Mucosa of descending colon (tissue), 3 donors: ENCODE measurements at regions not wholly inside any gene's neighbourhood (a gene's known extent, or its start where the extent isn't known, plus 50 kb on each side); places are given as distances from the start of the nearest gene placed in this dataset.

Experiments
- ATAC-seq: fragments of 200-7000 bp; cut with Tn5 transposase; one replicate; pipeline ENCODE4 v1.9.1; 2020; ENCODE audit warnings: mild to moderate bottlenecking, moderate library complexity
- DNase-seq, 3 donors: peaks; one replicate each; pipeline ENCODE4 v3.0.0-alpha.2; 2020
- H3K36me3 ChIP-seq: fragments of 200-600 bp; one replicate; pipeline ENCODE4 v1.8.0; 2021; ENCODE audit warnings: low read depth, mild to moderate bottlenecking
- H3K4me1 ChIP-seq: fragments of 200-600 bp; one replicate; pipeline ENCODE4 v1.8.0; 2021; ENCODE audit warnings: low read depth, mild to moderate bottlenecking
- H3K4me3 ChIP-seq: fragments of 200-600 bp; one replicate; pipeline ENCODE4 v1.8.0; 2021; ENCODE audit warnings: mild to moderate bottlenecking
- H3K9me3 ChIP-seq: fragments of 200-600 bp; one replicate; pipeline ENCODE4 v1.8.0; 2021; ENCODE audit warnings: mild to moderate bottlenecking
- intact Hi-C, 2 donors: fragments of 100-400 bp; cut with DNase I in 1 of 2; cut with micrococcal nuclease in 1 of 2; formaldehyde crosslinking; loops; one replicate each; pipeline versions ENCODE4 v1.11.0 to v1.11.1; 2022; cut with DNase I, micrococcal nuclease
- TF ChIP-seq, protein P1 (sequence below): fragments of 200-600 bp; IDR thresholded peaks from one replicate; pipeline ENCODE4 v1.8.0; 2022; ENCODE audit warnings: antibody characterized with exemption, mild to moderate bottlenecking
- donor health status: DM: no; HTN: no; CAD: no; lungs with moderate emphysema.
- donor health status: DM: no; HTN: no; CAD: no.
- donor health status: DM: no; HTN: yes; CAD: no.

DNA sequence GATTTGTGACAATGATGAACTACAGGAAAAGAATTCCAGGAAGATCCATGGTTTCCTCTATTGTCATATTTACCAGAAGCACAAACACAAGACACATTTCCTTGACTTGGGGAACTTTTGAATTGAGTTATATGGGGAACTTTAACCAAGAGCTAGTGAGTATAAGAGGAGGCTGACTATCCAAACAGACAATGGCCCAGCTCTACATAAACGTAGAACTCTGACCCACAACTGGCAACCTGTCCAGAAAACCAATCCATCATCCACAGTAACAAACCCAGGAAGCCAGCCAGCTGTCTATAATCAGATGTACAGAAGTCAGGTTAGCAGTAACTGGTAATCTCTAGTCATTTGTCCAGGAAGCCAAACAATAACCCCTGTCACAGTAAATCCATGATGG is 167.0 kb upstream of the CPEB2 start:
- TF ChIP-seq, protein P1, sequence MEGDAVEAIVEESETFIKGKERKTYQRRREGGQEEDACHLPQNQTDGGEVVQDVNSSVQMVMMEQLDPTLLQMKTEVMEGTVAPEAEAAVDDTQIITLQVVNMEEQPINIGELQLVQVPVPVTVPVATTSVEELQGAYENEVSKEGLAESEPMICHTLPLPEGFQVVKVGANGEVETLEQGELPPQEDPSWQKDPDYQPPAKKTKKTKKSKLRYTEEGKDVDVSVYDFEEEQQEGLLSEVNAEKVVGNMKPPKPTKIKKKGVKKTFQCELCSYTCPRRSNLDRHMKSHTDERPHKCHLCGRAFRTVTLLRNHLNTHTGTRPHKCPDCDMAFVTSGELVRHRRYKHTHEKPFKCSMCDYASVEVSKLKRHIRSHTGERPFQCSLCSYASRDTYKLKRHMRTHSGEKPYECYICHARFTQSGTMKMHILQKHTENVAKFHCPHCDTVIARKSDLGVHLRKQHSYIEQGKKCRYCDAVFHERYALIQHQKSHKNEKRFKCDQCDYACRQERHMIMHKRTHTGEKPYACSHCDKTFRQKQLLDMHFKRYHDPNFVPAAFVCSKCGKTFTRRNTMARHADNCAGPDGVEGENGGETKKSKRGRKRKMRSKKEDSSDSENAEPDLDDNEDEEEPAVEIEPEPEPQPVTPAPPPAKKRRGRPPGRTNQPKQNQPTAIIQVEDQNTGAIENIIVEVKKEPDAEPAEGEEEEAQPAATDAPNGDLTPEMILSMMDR: no peak
- H3K36me3 ChIP-seq: no peaks in the 10 kb centered on the region
- intact Hi-C loops: no loop called here
- H3K4me1 ChIP-seq: no peaks in the 10 kb centered on the region
- DNase-seq: no peak
- no peak overlapping the region for H3K4me3 ChIP-seq
- ATAC-seq: peak; percentile 54
- no peaks in the 10 kb centered on the region for H3K9me3 ChIP-seq

- DNase-seq (no peak), ATAC-seq (peak; percentile 32)
- Histone ChIP-seq H3K4me3 (no peak overlapping the region), H3K9me3 (no peaks in the 10 kb centered on the region), H3K36me3 (no peaks in the 10 kb centered on the region), H3K4me1 (no peaks in the 10 kb centered on the region)
- intact Hi-C loops: no loop called here
- TF ChIP-seq, protein P1: no peak
These were observed 166.4 kb upstream of the CPEB2 start for GRCh38 chr4:14835708-14836425.

GRCh38 chr4:14837860-14838259 is 164.4 kb upstream of the CPEB2 start:
- H3K4me3 ChIP-seq: no peak overlapping the region
- no peak for ATAC-seq

DNA sequence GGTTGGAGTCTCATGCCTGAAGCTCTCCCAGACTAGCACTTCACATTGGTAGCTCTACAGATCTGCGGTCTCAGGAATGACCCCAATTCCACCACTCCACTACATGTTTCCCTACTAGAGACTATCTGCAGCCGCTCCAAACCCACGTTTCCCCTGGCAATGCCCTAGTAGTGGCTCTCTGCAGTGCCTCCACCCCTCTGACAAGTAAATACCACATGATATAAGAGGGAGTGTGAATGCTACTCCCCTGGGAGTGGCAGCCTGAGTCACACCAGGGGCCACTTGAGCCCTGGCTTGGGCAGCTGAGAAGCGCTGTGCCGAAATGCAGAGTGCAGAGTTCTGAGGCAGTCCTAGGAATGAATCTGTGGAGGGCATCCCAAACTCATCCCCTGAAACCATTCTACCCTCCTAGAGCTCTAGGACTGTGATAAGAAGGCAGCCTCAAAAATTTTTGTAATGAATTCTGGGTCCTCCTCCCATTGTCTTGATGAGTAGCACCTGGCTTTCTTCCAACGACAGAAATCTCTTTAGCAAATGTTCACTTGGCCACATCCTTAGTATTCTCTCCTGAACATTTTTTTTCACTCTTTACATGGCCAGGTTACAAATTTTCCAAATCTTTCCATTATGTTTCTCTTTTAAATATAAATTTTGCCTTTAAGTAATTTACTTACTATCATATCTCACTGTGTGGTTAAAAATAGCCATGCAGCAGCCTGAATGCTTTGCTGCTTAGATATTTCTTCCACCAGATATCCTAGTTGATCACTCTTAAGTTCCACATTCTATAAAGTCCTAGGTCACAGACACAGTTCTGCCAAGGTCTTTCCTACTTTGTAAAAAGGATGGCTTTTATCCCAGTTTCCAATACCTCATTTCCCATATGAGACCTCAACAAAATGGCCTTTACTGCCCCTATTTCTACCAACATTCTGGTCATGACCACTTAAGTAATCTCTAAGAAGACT is 160.2 kb upstream of the CPEB2 start:
- TF ChIP-seq, protein P1: no peak
- DNase-seq: peak; percentile 64 to 68 (median 67)
- H3K4me3 ChIP-seq: no peak overlapping the region
- H3K4me1 ChIP-seq: peaks cover 7% of the 10 kb centered on the region
- ATAC-seq: peak; percentile 100
- no peaks in the 10 kb centered on the region for H3K36me3 ChIP-seq
- no peaks in the 10 kb centered on the region for H3K9me3 ChIP-seq
- intact Hi-C loops: no loop called here

More at GRCh38 chr4:14837860-14838259, 164.4 kb upstream of the CPEB2 start:
- intact Hi-C loops: no loop called here
- no peaks in the 10 kb centered on the region for H3K36me3 ChIP-seq
- DNase-seq: no peak
- TF ChIP-seq, protein P1: no peak
- peaks cover 7% of the 10 kb centered on the region for H3K4me1 ChIP-seq
- H3K9me3 ChIP-seq: no peaks in the 10 kb centered on the region

- ATAC-seq: peak; percentile 24
These were observed 159.2 kb upstream of the CPEB2 start for GRCh38 chr4:14842964-14843630.

More at GRCh38 chr4:14842964-14843630, 159.2 kb upstream of the CPEB2 start:
- no peak overlapping the region for H3K4me3 ChIP-seq
- DNase-seq: no peak
- peaks cover 7% of the 10 kb centered on the region for H3K4me1 ChIP-seq
- H3K9me3 ChIP-seq: no peaks in the 10 kb centered on the region
- H3K36me3 ChIP-seq: no peaks in the 10 kb centered on the region
- intact Hi-C loops: no loop called here
- TF ChIP-seq, protein P1: no peak
